Tibial artery (tissue), 4 donors: ENCODE measurements at regions not wholly inside any gene's neighbourhood (a gene's known extent, or its start where the extent isn't known, plus 50 kb on each side); places are given as distances from the start of the nearest gene placed in this dataset.
"Not testable (repeated sequence)": the region's sequence is repeated elsewhere in the genome, so short reads cannot be mapped to it uniquely, and the experiment has no call there.

Experiments
- DNase-seq, 2 donors: peaks; one replicate each; pipeline ENCODE4 v3.0.0-alpha.2; 2019
- H3K27ac ChIP-seq, 2 donors: fragments of 200-600 bp; sonication (generic) in 1 of 2; 1 replicate in 1 of 2; 2 replicates in 1 of 2; pipeline ENCODE4 v1.5.1; 2018 to 2019; ENCODE audit warnings: mild to moderate bottlenecking in 1 of 2
- H3K27me3 ChIP-seq, 2 donors: fragments of 200-600 bp; sonication (generic) in 1 of 2; one replicate each; pipeline versions ENCODE4 v1.5.1 to v1.6.0; 2016 to 2019
- H3K36me3 ChIP-seq, 3 donors: fragments of 200-600 bp; sonication (generic) in 2 of 3; one replicate each; pipeline ENCODE4 v1.5.1; 2016 to 2019; ENCODE audit warnings: mild to moderate bottlenecking in 2 of 3
- H3K4me1 ChIP-seq, 4 donors: fragments of 200-600 bp; sonication (generic) in 2 of 4; 1 replicate in 3 of 4; 2 replicates in 1 of 4; pipeline ENCODE4 v1.5.1; 2016 to 2019
- H3K4me3 ChIP-seq, 2 donors: fragments of 200-600 bp; sonication (generic) in 1 of 2; 1 replicate in 1 of 2; 2 replicates in 1 of 2; pipeline ENCODE4 v1.5.1; 2018 to 2019; ENCODE audit warnings: mild to moderate bottlenecking in 2 of 2
- H3K9me3 ChIP-seq, 3 donors: fragments of 200-600 bp; sonication (generic) in 1 of 3; one replicate each; pipeline ENCODE4 v1.5.1; 2016 to 2019
- CTCF ChIP-seq, 2 experiments: fragments of 200-600 bp in 1 of 2; fragments of 450-650 bp in 1 of 2; IDR thresholded peaks; one replicate each; pipeline ENCODE4 v1.5.1; 2017 to 2019; ENCODE audit warnings: antibody characterized with exemption in 2 of 2, mild to moderate bottlenecking in 1 of 2, moderate library complexity in 1 of 2
- intact Hi-C: fragments of 100-400 bp; cut with DNase I; formaldehyde crosslinking; loops from one replicate; pipeline ENCODE4 v1.15.0; 2023; ENCODE audit warnings: low total_unique reads

GRCh38 chr18:8910186-8910822 is 192.2 kb upstream of the NDUFV2 start:
- Histone ChIP-seq H3K27ac (no peak overlapping the region), H3K4me3 (no peak overlapping the region)
- no peak for TF ChIP-seq CTCF (IDR thresholded peaks at IDR 0.05)

GRCh38 chr18:8910843-8911242 is 191.7 kb upstream of the NDUFV2 start:
- Histone ChIP-seq H3K9me3 (no peaks in the 10 kb centered on the region), H3K4me1 (no peaks in the 10 kb centered on the region), H3K27ac (no peak overlapping the region), H3K36me3 (no peaks in the 10 kb centered on the region), H3K4me3 (no peak overlapping the region), H3K27me3 (no peaks in the 10 kb centered on the region)
- intact Hi-C loops = no loop called here
- TF ChIP-seq CTCF (IDR thresholded peaks at IDR 0.05) = no peak
- no peak for DNase-seq

More at GRCh38 chr18:8910186-8910822, 192.2 kb upstream of the NDUFV2 start:
- Histone ChIP-seq H3K9me3 (no peaks in the 10 kb centered on the region), H3K36me3 (no peaks in the 10 kb centered on the region), H3K27me3 (no peaks in the 10 kb centered on the region), H3K4me1 (no peaks in the 10 kb centered on the region)
- intact Hi-C loops = no loop called here
- no peak for DNase-seq

GRCh38 chr18:8911408-8912340 is 190.8 kb upstream of the NDUFV2 start:
- TF ChIP-seq CTCF (IDR thresholded peaks at IDR 0.05) = no peak
- no peaks in the 10 kb centered on the region for H3K4me1 ChIP-seq
- H3K9me3 ChIP-seq = no peaks in the 10 kb centered on the region
- no peak overlapping the region for H3K4me3 ChIP-seq
- H3K27me3 ChIP-seq = no peaks in the 10 kb centered on the region
- intact Hi-C loops = no loop called here
- no peaks in the 10 kb centered on the region for H3K36me3 ChIP-seq
- no peak for DNase-seq
- no peak overlapping the region for H3K27ac ChIP-seq

GRCh38 chr18:8912348-8913326 is 189.9 kb upstream of the NDUFV2 start:
- no peak for TF ChIP-seq CTCF (IDR thresholded peaks at IDR 0.05)

GRCh38 chr18:8913606-8914403 is 188.7 kb upstream of the NDUFV2 start:
- DNase-seq, H3K27me3 ChIP-seq, H3K4me3 ChIP-seq, H3K4me1 ChIP-seq, intact Hi-C loops, H3K9me3 ChIP-seq, H3K36me3 ChIP-seq, H3K27ac ChIP-seq: not testable (repeated sequence)

More at GRCh38 chr18:8912348-8913326, 189.9 kb upstream of the NDUFV2 start:
- H3K27ac ChIP-seq = no peak overlapping the region
- no peaks in the 10 kb centered on the region for H3K4me1 ChIP-seq
- H3K27me3 ChIP-seq = no peaks in the 10 kb centered on the region
- H3K4me3 ChIP-seq = no peak overlapping the region
- H3K36me3 ChIP-seq = no peaks in the 10 kb centered on the region
- no peak for DNase-seq
- intact Hi-C loops = no loop called here
- H3K9me3 ChIP-seq = no peaks in the 10 kb centered on the region

GRCh38 chr18:8914404-8915264 is 187.9 kb upstream of the NDUFV2 start:
- H3K27me3 ChIP-seq, H3K4me3 ChIP-seq, H3K27ac ChIP-seq, intact Hi-C loops, H3K4me1 ChIP-seq, H3K9me3 ChIP-seq, H3K36me3 ChIP-seq, DNase-seq: not testable (repeated sequence)

- H3K4me3 ChIP-seq, DNase-seq, intact Hi-C loops, H3K4me1 ChIP-seq, H3K27ac ChIP-seq, H3K36me3 ChIP-seq, H3K9me3 ChIP-seq, H3K27me3 ChIP-seq: not testable (repeated sequence)
Measured at GRCh38 chr18:8920856-8921787, 181.4 kb upstream of the NDUFV2 start.
